T47D (cell line): ENCODE measurements at regions not wholly inside any gene's neighbourhood (a gene's known extent, or its start where the extent isn't known, plus 50 kb on each side); places are given as distances from the start of the nearest gene placed in this dataset.

ENCODE experiments used
- DNase-seq, 2 experiments: peaks; one replicate each; pipeline versions ENCODE4 v3.0.0 to v3.0.0-alpha.2; 2011 to 2012; ENCODE audit warnings: low read depth in 1 of 2, low spot score in 1 of 2
- JUND ChIP-seq: IDR thresholded peaks from 2 replicates; pipeline ENCODE4 v1.6.1; 2012; ENCODE audit warnings: low read depth
- in situ Hi-C: cut with HindIII; loops from 2 replicates; pipeline ENCODE4 v1.10.0; 2016; ENCODE audit warnings: low sequenced_read_pairs, low pct_unique_long_range_greater_than_20kb

DNA sequence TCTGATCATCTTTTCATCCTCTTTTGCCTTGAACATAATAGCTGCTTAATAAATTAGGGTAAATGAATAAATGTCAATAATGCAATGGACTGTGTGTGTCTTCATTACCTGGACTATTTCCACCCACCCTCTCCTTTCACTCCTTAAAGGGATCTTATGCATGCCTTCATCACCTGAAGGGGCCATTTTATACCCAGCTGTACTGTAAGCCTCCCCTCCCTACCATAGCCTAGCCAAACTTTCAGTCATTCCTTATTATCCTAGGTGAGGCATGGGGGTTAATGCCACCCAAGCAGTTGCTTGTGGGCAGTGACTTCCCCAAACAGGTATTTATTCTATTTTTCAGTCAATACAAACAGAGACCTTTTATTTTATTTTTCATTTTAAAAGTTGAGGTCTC lies 127.8 kb upstream of the PARP11 start:
- no peak for DNase-seq
- TF ChIP-seq JUND = no peak
- in situ Hi-C loops = no loop called here

DNA sequence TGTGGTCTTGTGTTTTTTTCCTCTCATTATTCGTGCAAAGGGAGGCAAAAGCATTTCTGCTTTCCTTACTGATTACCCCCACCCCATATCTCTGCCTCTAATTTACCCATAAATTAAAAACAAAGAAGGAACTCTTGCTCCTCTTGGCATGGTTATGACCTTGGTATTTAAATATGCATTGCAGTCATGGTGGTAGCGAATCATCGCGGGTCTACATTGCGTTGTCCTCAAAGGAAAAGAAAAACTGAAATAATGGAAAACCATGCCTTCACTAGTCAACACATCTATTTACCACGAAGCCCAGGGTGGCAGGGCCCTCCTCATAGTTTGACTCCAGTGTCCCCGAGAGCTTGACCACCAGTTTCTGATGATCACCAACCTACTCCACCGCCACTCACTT lies 126.7 kb upstream of the PARP11 start:
- in situ Hi-C loops = no loop called here
- no peak for DNase-seq
- no peak for TF ChIP-seq JUND

- in situ Hi-C loops = no loop called here
- TF ChIP-seq JUND = no peak
- no peak for DNase-seq
Observed at GRCh38 chr12:3998968-3999792, 126.0 kb upstream of the PARP11 start.

DNA sequence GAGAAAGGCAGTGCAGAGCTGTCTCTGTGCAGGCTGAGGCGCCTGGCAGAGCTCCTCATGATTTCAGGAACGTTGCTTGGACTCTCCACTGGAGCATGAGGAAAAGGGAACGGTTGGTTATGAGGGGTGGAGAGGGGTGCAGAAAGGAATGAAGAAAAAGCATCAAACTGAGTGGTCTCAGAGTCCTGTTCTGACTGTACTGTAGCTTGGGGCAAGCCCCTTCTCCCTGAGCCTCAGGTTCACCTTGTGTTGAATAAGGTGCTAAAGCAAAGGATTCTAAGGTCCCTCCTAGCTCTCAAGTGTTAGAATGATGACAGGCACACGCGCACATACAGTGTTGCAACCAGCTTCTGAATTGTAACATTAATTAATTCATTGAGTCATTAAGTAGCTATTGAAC lies 125.2 kb upstream of the PARP11 start:
- in situ Hi-C loops = no loop called here
- no peak for DNase-seq
- TF ChIP-seq JUND = no peak

GRCh38 chr12:3996322-3996721 lies 123.1 kb upstream of the PARP11 start:
- TF ChIP-seq JUND = no peak
- in situ Hi-C loops = no loop called here
- DNase-seq = no peak

GRCh38 chr12:3995306-3995705 lies 122.1 kb upstream of the PARP11 start:
- TF ChIP-seq JUND = no peak
- DNase-seq = no peak
- in situ Hi-C loops = no loop called here

GRCh38 chr12:3994500-3994899 lies 121.3 kb upstream of the PARP11 start:
- DNase-seq = no peak
- in situ Hi-C loops = no loop called here
- no peak for TF ChIP-seq JUND

GRCh38 chr12:3992945-3993344 lies 119.7 kb upstream of the PARP11 start:
- no peak for DNase-seq
- in situ Hi-C loops = no loop called here
- no peak for TF ChIP-seq JUND

- no peak for DNase-seq
- in situ Hi-C loops = no loop called here
- TF ChIP-seq JUND = no peak
Observed at GRCh38 chr12:3991798-3992580, 118.8 kb upstream of the PARP11 start.

- in situ Hi-C loops = no loop called here
- no peak for DNase-seq
Observed at GRCh38 chr12:3990501-3991280, 117.5 kb upstream of the PARP11 start.

GRCh38 chr12:3989218-3989550 lies 116.0 kb upstream of the PARP11 start:
- in situ Hi-C loops = no loop called here
- TF ChIP-seq JUND = no peak
- DNase-seq = no peak

More at GRCh38 chr12:3990501-3991280, 117.5 kb upstream of the PARP11 start:
- TF ChIP-seq JUND = no peak

GRCh38 chr12:3988519-3989217 lies 115.5 kb upstream of the PARP11 start:
- DNase-seq = no peak
- no peak for TF ChIP-seq JUND
- in situ Hi-C loops = no loop called here
